ENCODE measurements at regions not wholly inside any gene's neighbourhood (a gene's known extent, or its start where the extent isn't known, plus 50 kb on each side); places are given as distances from the start of the nearest gene placed in this dataset.
"Not testable (repeated sequence)": the region's sequence is repeated elsewhere in the genome, so short reads cannot be mapped to it uniquely, and the experiment has no call there.

DNA sequence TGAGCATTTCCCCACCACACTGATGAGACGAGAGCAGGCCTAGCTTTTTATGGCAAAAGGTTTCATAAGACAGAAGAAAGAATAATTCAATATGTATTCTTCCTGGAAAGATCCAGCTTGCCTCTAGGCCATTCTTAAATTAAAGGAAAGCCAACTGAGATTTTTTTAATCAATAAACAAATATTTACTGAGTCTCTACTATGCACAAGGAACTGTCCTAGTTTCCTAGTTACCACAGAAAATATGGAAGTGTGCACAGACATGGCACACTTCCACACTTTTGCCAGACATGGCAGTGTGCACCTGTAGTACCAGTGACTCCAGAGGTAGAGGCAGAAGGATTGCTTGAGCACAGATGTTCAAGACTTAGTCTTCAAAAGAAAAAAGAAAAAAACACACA lies 281.0 kb downstream of the CETN3 start:
- FAIRE-seq = no peak

GRCh38 chr5:90119531-90119971 lies 290.0 kb downstream of the CETN3 start:
- no peak for FAIRE-seq

GRCh38 chr5:90117005-90117404 lies 292.6 kb downstream of the CETN3 start:
- FAIRE-seq = no peak

GRCh38 chr5:90113108-90113507 lies 296.4 kb downstream of the CETN3 start:
- FAIRE-seq = no peak

DNA sequence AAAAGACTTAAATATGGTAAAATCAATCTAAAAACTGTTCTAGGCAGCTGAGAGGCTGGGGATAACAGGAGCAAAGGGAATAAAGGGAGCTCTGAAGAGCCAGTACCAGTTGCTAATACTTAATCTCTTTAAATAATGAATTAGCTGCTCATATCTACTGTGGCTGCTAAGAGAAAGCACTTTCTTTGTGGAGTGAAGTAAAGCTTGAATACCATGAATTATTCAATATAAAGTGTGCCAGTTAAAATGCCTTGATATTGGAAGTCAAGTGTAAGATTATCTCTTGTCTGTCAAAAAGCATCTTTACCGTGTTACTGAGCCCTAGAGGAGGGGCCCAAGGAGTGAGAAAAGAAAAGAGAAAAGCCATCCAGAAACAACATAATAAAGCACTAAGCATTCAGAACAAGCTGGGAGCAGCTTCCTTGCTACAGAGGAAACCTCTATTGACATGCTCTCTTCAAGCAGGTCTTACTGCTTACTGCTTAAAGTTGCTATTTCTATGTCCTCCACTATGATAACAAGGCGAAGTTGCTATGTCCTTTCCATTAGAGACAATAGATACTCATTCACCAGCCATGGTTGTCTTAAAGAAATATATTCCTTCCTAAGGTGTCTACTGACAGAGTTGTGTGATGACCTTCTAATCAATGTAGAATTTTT lies 297.4 kb downstream of the CETN3 start:
- no peak for FAIRE-seq

- FAIRE-seq = no peak
Measured at GRCh38 chr5:90111364-90112032, 298.1 kb downstream of the CETN3 start.

DNA sequence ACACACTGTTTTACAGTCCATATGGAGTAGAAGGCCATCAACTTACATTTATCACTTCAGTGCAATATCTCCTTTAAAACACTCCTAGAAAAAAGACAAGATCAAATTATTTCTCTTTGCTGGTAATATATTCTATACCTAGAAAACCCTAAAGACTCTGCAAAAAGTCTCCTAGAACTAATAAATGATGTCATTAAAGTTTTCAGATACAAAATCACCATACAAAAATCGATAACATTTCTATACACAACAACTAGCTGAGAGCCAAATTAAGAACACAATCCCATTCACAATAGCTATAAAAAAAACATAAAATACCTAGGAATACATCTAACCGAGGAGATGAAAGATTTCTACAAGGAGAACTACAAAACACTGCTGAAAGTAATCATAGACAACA lies 300.3 kb downstream of the CETN3 start:
- no peak for FAIRE-seq

DNA sequence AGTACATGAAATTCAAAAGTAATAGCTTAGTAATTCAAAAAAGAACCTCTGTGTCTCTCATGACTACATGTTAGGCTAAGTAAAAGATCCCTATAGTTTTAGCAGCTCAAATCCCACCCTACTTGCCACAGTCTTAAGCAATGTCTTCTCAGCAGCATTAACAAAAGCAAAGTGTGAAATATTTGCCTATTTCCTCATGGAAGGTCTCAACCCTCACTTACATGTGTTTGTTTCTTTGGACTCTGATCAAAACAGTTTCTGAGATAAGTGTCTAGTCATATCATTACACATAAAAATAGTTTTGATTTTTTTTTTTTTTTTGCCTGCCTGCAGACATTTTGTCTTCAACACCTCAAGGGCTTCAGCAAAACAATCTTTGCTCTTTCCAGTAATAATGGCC lies 310.5 kb downstream of the CETN3 start:
- FAIRE-seq = no peak

GRCh38 chr5:90097082-90097477 lies 312.5 kb downstream of the CETN3 start:
- no peak for FAIRE-seq

- FAIRE-seq = no peak
Measured at GRCh38 chr5:90096415-90097081, 313.0 kb downstream of the CETN3 start.

GRCh38 chr5:90095292-90096060 lies 314.1 kb downstream of the CETN3 start:
- no peak for FAIRE-seq

- FAIRE-seq = no peak
Measured at GRCh38 chr5:90093751-90094485, 315.6 kb downstream of the CETN3 start.

GRCh38 chr5:90092734-90093133 lies 316.8 kb downstream of the CETN3 start:
- no peak for FAIRE-seq

DNA sequence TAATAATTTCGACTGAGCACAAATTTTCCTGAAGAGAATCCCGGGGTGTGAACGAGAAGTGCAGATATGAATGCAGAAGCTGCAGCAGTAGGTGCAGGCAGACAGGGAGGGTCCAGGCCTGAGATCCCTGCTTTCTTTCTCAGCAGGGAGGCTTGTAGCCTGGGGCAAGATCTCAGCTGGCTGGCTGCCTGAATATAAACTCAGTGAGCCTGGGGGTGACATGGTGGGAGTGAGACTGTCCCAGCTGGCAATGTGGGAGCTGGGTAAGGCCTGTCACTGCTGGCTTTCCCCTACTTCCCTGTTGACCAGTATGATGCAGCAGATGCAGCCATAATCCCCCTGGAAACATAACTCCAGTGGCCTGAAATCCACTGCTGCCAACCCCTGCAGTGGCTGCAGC lies 325.2 kb downstream of the CETN3 start:
- no peak for FAIRE-seq

DNA sequence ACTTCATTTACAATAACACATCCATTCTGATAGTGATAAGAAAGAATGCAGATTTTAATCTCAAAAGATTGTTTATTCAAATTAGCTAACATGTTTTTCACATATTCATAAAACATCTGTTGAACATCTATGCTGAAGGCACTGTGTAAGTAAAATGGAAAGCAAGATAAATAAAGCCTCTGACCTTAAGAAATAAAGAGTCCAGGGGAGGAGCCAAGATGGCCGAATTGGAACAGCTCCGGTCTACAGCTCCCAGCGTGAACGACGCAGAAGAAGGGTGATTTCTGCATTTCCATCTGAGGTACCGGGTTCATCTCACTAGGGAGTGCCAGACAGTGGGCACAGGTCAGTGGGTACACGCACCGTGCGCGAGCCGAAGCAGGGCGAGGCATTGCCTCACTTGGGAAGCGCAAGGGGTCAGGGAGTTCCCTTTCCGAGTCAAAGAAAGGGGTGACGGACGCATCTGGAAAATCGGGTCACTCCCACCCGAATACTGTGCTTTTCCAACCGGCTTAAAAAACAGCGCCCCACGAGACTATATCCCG lies 336.5 kb downstream of the CETN3 start:
- not testable (repeated sequence) for FAIRE-seq

DNA sequence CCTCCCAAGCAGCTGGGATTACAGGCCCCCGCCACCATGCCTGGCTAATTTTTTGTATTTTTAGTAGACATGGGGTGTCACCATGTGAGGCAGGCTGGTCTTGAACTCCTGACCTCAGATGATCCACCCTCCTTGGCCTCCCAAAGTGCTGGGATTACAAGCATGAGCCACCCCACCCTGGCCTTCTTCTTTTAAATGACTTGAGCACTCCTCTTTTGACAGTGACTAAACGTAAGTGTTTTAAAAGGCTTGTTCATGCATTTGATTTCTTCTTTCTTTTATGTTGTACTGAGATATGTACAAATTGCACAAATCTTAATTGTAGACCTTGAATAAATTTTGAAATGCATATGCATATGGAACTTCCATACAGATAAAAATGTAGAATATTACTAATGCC lies 337.9 kb downstream of the CETN3 start:
- FAIRE-seq = no peak

- no peak for FAIRE-seq
Measured at GRCh38 chr5:90071066-90071465, 338.5 kb downstream of the CETN3 start.

DNA sequence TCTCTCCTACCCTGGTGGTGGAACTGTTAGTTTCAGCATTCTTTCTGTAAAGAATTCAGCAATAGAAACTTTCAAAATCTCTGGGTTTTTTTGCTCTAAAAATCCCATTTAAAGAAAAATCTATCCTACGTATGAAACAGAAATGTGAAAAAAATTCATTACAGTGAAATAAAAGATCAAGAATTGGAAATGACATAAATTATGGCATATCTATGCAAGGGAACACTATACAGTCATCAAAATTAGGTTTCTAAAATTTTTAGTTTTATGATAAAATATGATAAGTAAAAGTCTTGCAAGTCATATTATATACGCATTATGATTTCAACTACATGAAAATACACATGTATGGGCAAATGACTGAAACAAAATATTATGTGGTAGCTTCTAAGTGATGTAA lies 342.6 kb downstream of the CETN3 start:
- FAIRE-seq = no peak

DNA sequence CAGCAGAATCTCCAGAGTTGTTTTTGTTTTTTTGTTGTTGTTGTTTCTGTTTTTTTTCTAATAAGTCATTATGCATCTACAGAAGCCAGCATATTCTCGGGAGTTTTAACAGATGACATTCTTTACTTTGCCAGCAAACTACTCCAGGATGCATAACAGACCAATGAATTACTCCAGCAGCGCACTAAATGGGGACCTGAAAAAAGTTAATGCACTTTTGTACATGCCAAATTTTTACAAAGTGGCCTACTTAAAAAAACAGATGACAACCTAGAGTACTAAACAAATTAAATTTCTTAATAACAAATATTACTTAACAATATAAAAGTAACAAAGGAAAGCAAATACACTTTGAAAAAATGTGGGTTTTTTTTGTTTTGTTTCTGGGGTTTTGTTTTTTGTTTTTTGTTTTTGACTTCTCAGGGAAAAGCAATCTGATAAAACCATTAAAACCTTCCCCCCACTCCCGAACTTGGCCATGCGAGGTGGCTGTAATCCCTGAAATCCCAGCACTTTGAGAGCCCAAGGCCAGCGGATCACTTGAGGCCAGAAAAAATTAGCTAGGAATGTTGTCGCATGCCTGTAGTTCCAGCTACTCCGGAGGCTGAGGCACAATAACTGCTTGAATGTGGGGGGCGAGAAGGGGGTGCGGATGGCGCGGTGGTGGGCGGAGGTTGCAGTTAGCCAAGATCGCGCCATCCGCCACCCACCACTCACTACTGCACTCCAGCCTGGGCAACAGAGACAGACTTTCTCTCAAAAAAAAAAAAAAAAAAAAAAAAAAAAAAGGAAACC lies 352.4 kb downstream of the CETN3 start:
- FAIRE-seq = no peak

- no peak for FAIRE-seq
Measured at GRCh38 chr5:90055831-90056328, 353.7 kb downstream of the CETN3 start.

DNA sequence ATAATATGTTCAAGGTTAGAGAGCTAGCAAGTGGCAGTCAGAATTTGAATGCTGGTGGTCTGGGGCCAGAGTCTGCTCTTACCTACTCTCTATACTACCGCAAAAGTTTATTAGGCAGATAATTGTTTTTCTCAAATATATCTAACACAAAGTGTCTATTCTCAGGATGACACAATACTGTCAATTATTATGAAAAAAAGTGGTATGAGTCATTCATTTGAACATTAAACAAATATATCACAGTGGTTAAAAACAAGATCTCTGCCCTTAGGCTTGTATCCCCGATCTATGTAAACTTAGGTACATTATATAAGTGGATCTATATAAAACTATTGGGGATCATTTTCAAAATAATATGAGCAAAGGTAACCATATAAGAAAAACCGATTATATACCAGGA lies 354.9 kb downstream of the CETN3 start:
- no peak for FAIRE-seq
